H1 (cell line): ENCODE measurements at regions not wholly inside any gene's neighbourhood (a gene's known extent, or its start where the extent isn't known, plus 50 kb on each side); places are given as distances from the start of the nearest gene placed in this dataset.

Source experiments
- CTCF ChIA-PET: fragments of 300-600 bp; sonication (Branson Sonifier 250); formaldehyde crosslinking; loops from one replicate; lab custom pipeline; 2021; ENCODE audit not compliant: partially characterized antibody; lab: Charles Lee
- POLR2A ChIA-PET: fragments of 300-600 bp; sonication (Branson Sonifier 250); formaldehyde crosslinking; loops from one replicate; lab custom pipeline; 2021; ENCODE audit warnings: inconsistent platforms; ENCODE audit not compliant: partially characterized antibody; lab: Charles Lee
- DNase-seq, 2 experiments: peaks; one replicate each; pipeline versions ENCODE4 v3.0.0 to v3.0.0-alpha.2; 2010 to 2022; ENCODE audit warnings: low spot score in 2 of 2, low read depth in 1 of 2, mixed read lengths in 1 of 2
- FAIRE-seq: peaks from 2 replicates; lab custom pipeline; 2011; peaks lifted over from hg19 to GRCh38; lab: Jason Lieb, UNC
- H2AFZ ChIP-seq: 2 replicates; pipeline ENCODE4 v1.8.1; 2012; ENCODE audit warnings: low read length, inconsistent platforms
- H2AK5ac ChIP-seq: 2 replicates; pipeline ENCODE4 v1.6.1; 2013; ENCODE audit warnings: low read depth, low read length
- H2BK120ac ChIP-seq: replicated peaks from 2 replicates; pipeline ENCODE3; 2013; ENCODE audit warnings: low read depth, low read length, inconsistent platforms
- H2BK12ac ChIP-seq: 2 replicates; pipeline ENCODE4 v1.6.1; 2013; ENCODE audit warnings: low read depth, low read length
- H2BK15ac ChIP-seq: 2 replicates; pipeline ENCODE4 v1.6.1; 2013; ENCODE audit warnings: low read length
- H2BK20ac ChIP-seq: 2 replicates; pipeline ENCODE4 v1.6.1; 2013; ENCODE audit warnings: low read length
- H2BK5ac ChIP-seq: 2 replicates; pipeline ENCODE4 v1.6.1; 2013; ENCODE audit warnings: low read depth, low read length
- H3K14ac ChIP-seq: 2 replicates; pipeline ENCODE4 v1.6.1; 2013; ENCODE audit warnings: inconsistent platforms; ENCODE audit not compliant: insufficient read length
- H3K18ac ChIP-seq: 2 replicates; pipeline ENCODE4 v1.6.1; 2013; ENCODE audit warnings: low read length; ENCODE audit errors: extremely low read depth
- H3K23ac ChIP-seq: 2 replicates; pipeline ENCODE4 v1.6.1; 2013; ENCODE audit warnings: inconsistent platforms; ENCODE audit not compliant: insufficient read length
- H3K23me2 ChIP-seq: 2 replicates; pipeline ENCODE4 v1.6.1; 2013; ENCODE audit warnings: low read depth, low read length
- H3K27ac ChIP-seq: 2 replicates; pipeline ENCODE4 v1.6.1; 2011; ENCODE audit warnings: low read depth, low read length, inconsistent platforms
- H3K27me3 ChIP-seq, 4 experiments: replicated peaks in 1 of 4; 1 replicate in 1 of 4; 2 replicates in 3 of 4; pipeline versions ENCODE4 v1.6.1 to v1.8.1; 2011 to 2013; ENCODE audit warnings: low read length in 3 of 4, mild to moderate bottlenecking in 3 of 4, inconsistent platforms in 2 of 4, mixed read lengths in 2 of 4, moderate library complexity in 1 of 4; ENCODE audit not compliant: control insufficient read depth in 3 of 4, insufficient read depth in 3 of 4; ENCODE audit errors: extremely low read depth in 1 of 4
- H3K36me3 ChIP-seq, 4 experiments: 2 replicates each; pipeline versions ENCODE4 v1.6.1 to v1.8.1; 2011 to 2013; ENCODE audit warnings: mild to moderate bottlenecking in 4 of 4, low read length in 3 of 4, moderate library complexity in 2 of 4, control low read depth in 1 of 4, inconsistent platforms in 1 of 4; ENCODE audit not compliant: insufficient read depth in 4 of 4, control insufficient read depth in 2 of 4
- H3K4ac ChIP-seq: replicated peaks from 2 replicates; pipeline ENCODE3; 2013; ENCODE audit warnings: low read length, low read depth, mixed read lengths, inconsistent platforms; ENCODE audit not compliant: insufficient read length
- H3K4me1 ChIP-seq, 4 experiments: replicated peaks in 1 of 4; 1 replicate in 1 of 4; 2 replicates in 3 of 4; pipeline versions ENCODE4 v1.6.1 to v1.8.1; 2011 to 2013; ENCODE audit warnings: low read length in 3 of 4, inconsistent platforms in 2 of 4, mixed read lengths in 1 of 4; ENCODE audit not compliant: insufficient read depth in 4 of 4, control insufficient read depth in 3 of 4
- H3K4me2 ChIP-seq, 2 experiments: 2 replicates each; pipeline versions ENCODE4 v1.6.1 to v1.8.1; 2011 to 2013; ENCODE audit warnings: low read depth in 2 of 2, low read length in 2 of 2, control low read depth in 1 of 2, inconsistent platforms in 1 of 2, mild to moderate bottlenecking in 1 of 2; ENCODE audit not compliant: insufficient read depth in 1 of 2
- H3K4me3 ChIP-seq, 4 experiments: fragments of 200-600, 300-600 bp in 1 of 4; sonication (generic), shearing (Covaris generic), sonication (Bioruptor Twin) in 1 of 4; 2 replicates each; pipeline versions ENCODE4 v1.5.1 to v1.8.1; 2011 to 2016; ENCODE audit warnings: low read length in 4 of 4, low read depth in 3 of 4, control low read depth in 2 of 4, inconsistent platforms in 2 of 4, mild to moderate bottlenecking in 2 of 4, mixed read lengths in 1 of 4, moderate library complexity in 1 of 4; ENCODE audit not compliant: insufficient read depth in 2 of 4; ENCODE audit errors: extremely low read depth in 1 of 4
- H3K56ac ChIP-seq: replicated peaks from 2 replicates; pipeline ENCODE3; 2013; ENCODE audit warnings: low read depth, mild to moderate bottlenecking, mixed read lengths, low read length, inconsistent platforms; ENCODE audit not compliant: insufficient read length
- H3K79me1 ChIP-seq: 2 replicates; pipeline ENCODE4 v1.6.1; 2013; ENCODE audit warnings: low read depth, low read length, control low read depth
- H3K79me2 ChIP-seq, 2 experiments: 2 replicates each; pipeline versions ENCODE4 v1.6.1 to v1.8.1; 2012 to 2013; ENCODE audit warnings: low read length in 2 of 2, mild to moderate bottlenecking in 2 of 2, inconsistent platforms in 1 of 2; ENCODE audit not compliant: insufficient read depth in 2 of 2, control insufficient read depth in 1 of 2
- H3K9ac ChIP-seq, 4 experiments: replicated peaks in 1 of 4; 1 replicate in 1 of 4; 2 replicates in 3 of 4; pipeline versions ENCODE4 v1.6.1 to v1.8.1; 2011 to 2013; ENCODE audit warnings: low read depth in 3 of 4, low read length in 3 of 4, control low read depth in 2 of 4, mild to moderate bottlenecking in 2 of 4, moderate library complexity in 2 of 4, inconsistent platforms in 1 of 4; ENCODE audit errors: extremely low read depth in 1 of 4
- H3K9me3 ChIP-seq, 2 experiments: 2 replicates each; pipeline versions ENCODE4 v1.6.1 to v1.8.1; 2012 to 2013; ENCODE audit warnings: mild to moderate bottlenecking in 2 of 2, moderate library complexity in 2 of 2, control low read depth in 1 of 2, inconsistent platforms in 1 of 2, low read depth in 1 of 2, low read length in 1 of 2, mixed read lengths in 1 of 2; ENCODE audit not compliant: insufficient read depth in 2 of 2
- H4K20me1 ChIP-seq, 2 experiments: replicated peaks in 1 of 2; 2 replicates each; pipeline versions ENCODE3 to v1.8.1; 2011 to 2013; ENCODE audit warnings: inconsistent platforms in 2 of 2, low read length in 2 of 2, mild to moderate bottlenecking in 1 of 2; ENCODE audit not compliant: insufficient read depth in 2 of 2, control insufficient read depth in 1 of 2
- H4K5ac ChIP-seq: 2 replicates; pipeline ENCODE4 v1.6.1; 2013; ENCODE audit warnings: low read length, low read depth, mixed read lengths, inconsistent platforms; ENCODE audit not compliant: insufficient read length
- H4K8ac ChIP-seq: 2 replicates; pipeline ENCODE4 v1.8.0; 2013; ENCODE audit warnings: mild to moderate bottlenecking, moderate library complexity, low read length, inconsistent platforms; ENCODE audit not compliant: insufficient read depth; ENCODE audit errors: extremely low read depth
- H4K91ac ChIP-seq: replicated peaks from 2 replicates; pipeline ENCODE3; 2013; ENCODE audit warnings: low read length, mixed read lengths, inconsistent platforms; ENCODE audit not compliant: insufficient read length
- ASH2L ChIP-seq: fragments of 200-600, 300-600 bp; sonication (generic); IDR thresholded peaks from one replicate; pipeline ENCODE4 v1.7.1; 2017; ENCODE audit warnings: low read length
- BACH1 ChIP-seq: IDR thresholded peaks from 2 replicates; pipeline ENCODE4 v1.6.1; 2012; ENCODE audit warnings: low read length, improper control_type of control experiment
- BCL11A ChIP-seq, 2 experiments: IDR thresholded peaks; one replicate each; pipeline ENCODE4 v1.6.1; 2011; ENCODE audit warnings: low read depth in 2 of 2, low read length in 2 of 2, mild to moderate bottlenecking in 2 of 2
- CHD2 ChIP-seq: IDR thresholded peaks from 2 replicates; pipeline ENCODE4 v1.6.1; 2012; ENCODE audit warnings: low read length, improper control_type of control experiment
- CTBP2 ChIP-seq: IDR thresholded peaks from 2 replicates; pipeline ENCODE4 v1.7.0; 2011; ENCODE audit warnings: borderline replicate concordance, mild to moderate bottlenecking, moderate library complexity, mixed read lengths, low read length; ENCODE audit not compliant: insufficient read depth, insufficient read length
- EZH2 ChIP-seq: fragments of 200-600 bp; sonication (generic); IDR thresholded peaks from 2 replicates; pipeline ENCODE4 v1.7.1; 2012; ENCODE audit warnings: low read depth, mild to moderate bottlenecking, moderate library complexity, low read length, inconsistent platforms; ENCODE audit not compliant: severe bottlenecking
- GABPA ChIP-seq: IDR thresholded peaks from 2 replicates; pipeline ENCODE4 v1.6.1; 2011; ENCODE audit warnings: mild to moderate bottlenecking, low read length, moderate library complexity, borderline replicate concordance; ENCODE audit not compliant: insufficient read depth
- KDM5A ChIP-seq: fragments of 200-600 bp; IDR thresholded peaks from 2 replicates; pipeline ENCODE4 v1.7.1; 2012; ENCODE audit warnings: mild to moderate bottlenecking, low read length, inconsistent platforms, mixed read lengths
- NANOG ChIP-seq: IDR thresholded peaks from 2 replicates; pipeline ENCODE4 v1.6.1; 2011; ENCODE audit warnings: low read length, low read depth, mild to moderate bottlenecking, inconsistent platforms; ENCODE audit not compliant: insufficient read depth, poor library complexity, severe bottlenecking
- POLR2A ChIP-seq, 2 experiments: IDR thresholded peaks; 1 replicate in 1 of 2; 2 replicates in 1 of 2; pipeline ENCODE4 v1.6.1; 2011; ENCODE audit warnings: low read depth in 2 of 2, low read length in 2 of 2, mild to moderate bottlenecking in 2 of 2; ENCODE audit errors: control extremely low read depth in 1 of 2
- POU5F1 ChIP-seq: IDR thresholded peaks from 2 replicates; pipeline ENCODE4 v1.6.1; 2011; ENCODE audit warnings: low read depth, mild to moderate bottlenecking, low read length, moderate library complexity
- RBBP5 ChIP-seq: IDR thresholded peaks from 2 replicates; pipeline ENCODE4 v1.7.1; 2012; ENCODE audit warnings: low read depth, mild to moderate bottlenecking, inconsistent platforms, low read length, moderate library complexity, borderline replicate concordance
- SRF ChIP-seq: IDR thresholded peaks from 2 replicates; pipeline ENCODE4 v1.6.1; 2011; ENCODE audit warnings: mild to moderate bottlenecking, low read depth, low read length, moderate library complexity
- TAF1 ChIP-seq: IDR thresholded peaks from 2 replicates; pipeline ENCODE4 v1.6.1; 2011; ENCODE audit warnings: mild to moderate bottlenecking, low read depth, low read length
- TBP ChIP-seq: IDR thresholded peaks from 2 replicates; pipeline ENCODE4 v1.6.1; 2011; ENCODE audit warnings: low read depth, low read length, improper control_type of control experiment
- WGBS, 2 experiments: shearing (Covaris generic) in 1 of 2; methylation state at CpG; one replicate each; pipeline versions ENCODE4 v1.1.6 to v1.1.7; 2013 to 2015; ENCODE audit warnings: low lambda C conversion rate in 2 of 2, mixed read lengths in 2 of 2, inconsistent platforms in 1 of 2, low coverage in 1 of 2, missing lambda C conversion rate in 1 of 2; ENCODE audit not compliant: insufficient replicate concordance in 2 of 2, insufficient coverage in 1 of 2, insufficient read length in 1 of 2; ENCODE audit errors: extremely low coverage in 1 of 2, missing lambda C conversion rate in 1 of 2; 5-methylcytosine and 5-hydroxymethylcytosine counted together

DNA sequence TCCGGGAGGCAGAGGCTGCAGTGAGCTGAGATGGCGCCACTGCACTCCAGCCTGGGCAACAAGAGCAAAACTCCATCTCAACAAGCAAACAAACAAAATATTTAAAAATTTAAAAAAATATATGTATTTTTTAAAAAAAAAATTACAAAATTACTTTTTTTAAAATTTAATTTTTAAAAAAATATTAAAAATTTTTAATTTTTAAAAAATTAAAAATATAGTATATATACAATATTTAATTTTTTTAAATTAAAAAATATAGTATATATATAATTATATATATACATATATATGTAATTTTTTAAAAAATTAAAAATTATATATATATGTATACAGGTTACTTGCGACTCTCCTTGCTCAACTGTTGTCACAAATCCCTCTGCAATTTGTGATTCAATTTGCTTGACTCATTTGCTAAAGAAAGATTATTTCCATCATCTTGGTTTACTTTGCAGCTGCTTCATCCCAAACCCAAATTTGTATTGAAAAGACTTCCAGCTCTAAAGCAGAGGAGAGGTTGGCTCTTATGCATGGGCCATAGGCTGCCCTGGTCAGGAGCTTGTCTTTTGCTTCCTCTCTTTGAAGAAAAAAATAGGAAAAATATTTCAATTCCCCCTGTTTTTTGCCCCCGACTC lies 247.4 kb upstream of the IRX3 start:
- Histone ChIP-seq H3K4me2 (no peak overlapping the region), H3K27ac (no peak overlapping the region), H3K56ac (no peak overlapping the region)
- 100% methylated on average over 4 of the region's 4 CpGs; no CpG with 5 or more reads in 1 of the 2 experiments for WGBS, 2 experiments
- no peak for TF ChIP-seq POLR2A (IDR thresholded peaks at IDR 0.05; ENCODE audit: control extremely low read depth in 1 of 2, low read depth in 2 of 2, low read length in 2 of 2)
- TF ChIP-seq BACH1, result no peak
- no peak for TF ChIP-seq CTBP2
- no peak for TF ChIP-seq EZH2
- no peak for TF ChIP-seq GABPA
- TF ChIP-seq RBBP5, result no peak
- no peak for TF ChIP-seq ASH2L
- TF ChIP-seq SRF, result no peak
- no peak for TF ChIP-seq TBP
- no peak for TF ChIP-seq CHD2
- no peak for TF ChIP-seq TAF1
- no peak for TF ChIP-seq KDM5A
- TF ChIP-seq NANOG, result no peak
- TF ChIP-seq BCL11A (IDR thresholded peaks at IDR 0.05; ENCODE audit: low read depth in 2 of 2, low read length in 2 of 2), result no peak
- no peak for TF ChIP-seq POU5F1
- TF ChIP-seq, all 59 proteins: peak for 0
- H3K36me3 ChIP-seq, result no peaks in the 10 kb centered on the region
- no peak overlapping the region for H3K18ac ChIP-seq
- H3K79me1 ChIP-seq, result no peaks in the 10 kb centered on the region
- POLR2A ChIA-PET, result no interaction called here
- no peak overlapping the region for H4K5ac ChIP-seq
- H3K4me1 ChIP-seq, result no peaks in the 10 kb centered on the region; a peak in 1 of 7 replicates
- H3K79me2 ChIP-seq, result no peaks in the 10 kb centered on the region
- no peak for DNase-seq
- H2BK15ac ChIP-seq, result no peak overlapping the region
- H2BK120ac ChIP-seq, result no peak overlapping the region
- no peak overlapping the region for H2AK5ac ChIP-seq
- H3K23me2 ChIP-seq, result no peaks in the 10 kb centered on the region
- H2AFZ ChIP-seq, result no peak overlapping the region
- H4K20me1 ChIP-seq, result no peaks in the 10 kb centered on the region
- no peak for FAIRE-seq
- no peak overlapping the region for H2BK12ac ChIP-seq
- H3K9me3 ChIP-seq, result peaks cover 7 to 8% of the 10 kb centered on the region in 2 experiments; a peak in 2 of 4 replicates
- no peak overlapping the region for H3K14ac ChIP-seq
- H3K4ac ChIP-seq, result no peak overlapping the region
- no peak overlapping the region for H3K23ac ChIP-seq
- H3K4me3 ChIP-seq, result no peak overlapping the region
- H4K91ac ChIP-seq, result no peak overlapping the region
- CTCF ChIA-PET, result no interaction called here
- H2BK5ac ChIP-seq, result no peak overlapping the region
- H4K8ac ChIP-seq, result no peak overlapping the region
- no peak overlapping the region for H3K9ac ChIP-seq
- H3K27me3 ChIP-seq, result no peaks in the 10 kb centered on the region; a peak in 1 of 7 replicates
- no peak overlapping the region for H2BK20ac ChIP-seq
